ENCODE measurements at regions not wholly inside any gene's neighbourhood (a gene's known extent, or its start where the extent isn't known, plus 50 kb on each side); places are given as distances from the start of the nearest gene placed in this dataset.

DNA sequence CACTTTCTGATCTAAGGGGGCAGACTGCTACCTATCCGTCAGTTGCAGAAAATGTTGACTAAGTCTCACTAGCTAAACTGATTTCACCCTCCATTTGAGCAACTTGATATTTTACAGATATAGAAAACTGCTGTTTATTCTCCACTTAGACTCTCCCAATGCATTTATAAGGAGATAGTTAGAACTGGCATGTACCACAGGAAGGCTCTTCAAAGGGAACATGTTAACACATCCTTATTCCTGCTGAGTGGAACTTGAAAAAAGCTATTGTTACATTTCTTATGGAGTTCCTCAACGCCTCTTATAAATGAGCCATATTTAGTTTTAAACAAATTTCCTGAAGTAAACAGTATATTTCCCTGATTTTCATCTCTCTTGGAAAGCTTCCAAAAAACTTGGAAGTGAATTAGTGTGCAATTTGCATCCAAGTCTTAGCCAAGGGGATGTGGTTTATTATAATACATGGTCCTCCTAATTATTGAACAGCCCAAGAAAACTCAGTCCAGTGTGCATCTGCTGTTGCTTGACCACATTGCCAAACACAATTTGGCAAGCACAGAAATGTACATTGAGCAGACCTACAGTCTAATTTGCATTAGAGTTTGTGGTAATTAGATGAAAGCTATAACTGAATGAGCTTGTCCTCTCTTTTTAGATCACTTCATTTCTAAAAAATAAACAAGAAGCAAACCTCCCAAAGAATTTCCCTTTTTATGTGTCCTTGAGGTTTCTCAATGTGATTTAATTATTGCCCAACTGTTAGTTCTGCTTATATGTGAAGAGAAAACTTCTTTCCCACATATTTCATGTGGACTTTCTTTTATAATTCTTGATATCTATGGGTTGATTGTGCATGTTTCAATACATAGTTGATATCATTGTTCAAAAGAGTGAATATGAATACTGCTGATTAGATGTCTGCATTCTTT lies 72.6 kb upstream of the DPH6 start:
- Histone ChIP-seq H3K4me2 (no peak overlapping the region), H3K4me1 (ENCODE audit: low read depth, poor library complexity, severe bottlenecking) (no peaks in the 10 kb centered on the region), H3K79me2 (ENCODE audit: insufficient read depth, low read depth) (no peaks in the 10 kb centered on the region), H3K27ac (no peak overlapping the region), H4K20me1 (ENCODE audit: insufficient read depth) (no peaks in the 10 kb centered on the region), H3K36me3 (ENCODE audit: insufficient read depth) (no peaks in the 10 kb centered on the region), H3K9ac (no peak overlapping the region), H3K27me3 (ENCODE audit: insufficient read depth, low read depth) (no peaks in the 10 kb centered on the region), H3K4me3 (IDR thresholded peaks at IDR 0.05; ENCODE audit: insufficient read depth, low read depth, low read length) (no peak overlapping the region), H2AFZ (ENCODE audit: low read depth) (no peak overlapping the region)
- no peak for TF ChIP-seq CTCF (conservative IDR thresholded peaks at IDR 0.05; ENCODE audit: low read depth, low read length)

GRCh38 chr15:35622641-35623340 lies 76.8 kb upstream of the DPH6 start:
- no peak overlapping the region for H3K4me3 ChIP-seq (IDR thresholded peaks at IDR 0.05; ENCODE audit: insufficient read depth, low read depth, low read length)
- H3K4me2 ChIP-seq: no peak overlapping the region
- TF ChIP-seq CTCF (conservative IDR thresholded peaks at IDR 0.05; ENCODE audit: low read depth, low read length): no peak
- H3K36me3 ChIP-seq (ENCODE audit: insufficient read depth): no peaks in the 10 kb centered on the region
- no peaks in the 10 kb centered on the region for H3K27me3 ChIP-seq (ENCODE audit: insufficient read depth, low read depth)
- H3K79me2 ChIP-seq (ENCODE audit: insufficient read depth, low read depth): no peaks in the 10 kb centered on the region
- no peak overlapping the region for H3K9ac ChIP-seq
- no peak overlapping the region for H3K27ac ChIP-seq
- H4K20me1 ChIP-seq (ENCODE audit: insufficient read depth): no peaks in the 10 kb centered on the region
- H2AFZ ChIP-seq (ENCODE audit: low read depth): no peak overlapping the region
- H3K4me1 ChIP-seq (ENCODE audit: low read depth, poor library complexity, severe bottlenecking): no peaks in the 10 kb centered on the region

- H2AFZ ChIP-seq (ENCODE audit: low read depth): no peak overlapping the region
- no peaks in the 10 kb centered on the region for H3K79me2 ChIP-seq (ENCODE audit: insufficient read depth, low read depth)
- H3K27me3 ChIP-seq (ENCODE audit: insufficient read depth, low read depth): no peaks in the 10 kb centered on the region
- H3K27ac ChIP-seq: no peak overlapping the region
- H3K9ac ChIP-seq: no peak overlapping the region
- TF ChIP-seq CTCF (conservative IDR thresholded peaks at IDR 0.05; ENCODE audit: low read depth, low read length): no peak
- H4K20me1 ChIP-seq (ENCODE audit: insufficient read depth): no peaks in the 10 kb centered on the region
- no peaks in the 10 kb centered on the region for H3K36me3 ChIP-seq (ENCODE audit: insufficient read depth)
- H3K4me3 ChIP-seq (IDR thresholded peaks at IDR 0.05; ENCODE audit: insufficient read depth, low read depth, low read length): no peak overlapping the region
- H3K4me1 ChIP-seq (ENCODE audit: low read depth, poor library complexity, severe bottlenecking): no peaks in the 10 kb centered on the region
- H3K4me2 ChIP-seq: no peak overlapping the region
Observed at GRCh38 chr15:35624881-35625280, 78.9 kb upstream of the DPH6 start.

- H4K20me1 ChIP-seq (ENCODE audit: insufficient read depth): no peaks in the 10 kb centered on the region
- no peak overlapping the region for H2AFZ ChIP-seq (ENCODE audit: low read depth)
- no peak overlapping the region for H3K4me3 ChIP-seq (IDR thresholded peaks at IDR 0.05; ENCODE audit: insufficient read depth, low read depth, low read length)
- no peaks in the 10 kb centered on the region for H3K36me3 ChIP-seq (ENCODE audit: insufficient read depth)
- no peaks in the 10 kb centered on the region for H3K4me1 ChIP-seq (ENCODE audit: low read depth, poor library complexity, severe bottlenecking)
- no peak overlapping the region for H3K4me2 ChIP-seq
- H3K9ac ChIP-seq: no peak overlapping the region
- H3K79me2 ChIP-seq (ENCODE audit: insufficient read depth, low read depth): no peaks in the 10 kb centered on the region
- H3K27ac ChIP-seq: no peak overlapping the region
- no peak for TF ChIP-seq CTCF (conservative IDR thresholded peaks at IDR 0.05; ENCODE audit: low read depth, low read length)
- H3K27me3 ChIP-seq (ENCODE audit: insufficient read depth, low read depth): no peaks in the 10 kb centered on the region
Observed at GRCh38 chr15:35626571-35627318, 80.8 kb upstream of the DPH6 start.

All from KMS-11 (cell line).